Fibroblast of lung (primary cell): ENCODE measurements at regions not wholly inside any gene's neighbourhood (a gene's known extent, or its start where the extent isn't known, plus 50 kb on each side); places are given as distances from the start of the nearest gene placed in this dataset.
A peak's percentile ranks its signal among the peaks of the same experiment; 100 is the strongest.

Experiments used
- DNase-seq, 2 donors: peaks; one replicate each; pipeline versions ENCODE4 v3.0.0 to v3.0.0-alpha.2; 2010; ENCODE audit warnings: low read depth in 2 of 2
- H2AFZ ChIP-seq: 2 replicates; pipeline ENCODE4 v1.5.1; 2012; ENCODE audit warnings: low read length, control low read depth, inconsistent platforms
- H3K27ac ChIP-seq: 2 replicates; pipeline ENCODE4 v1.5.1; 2011; ENCODE audit warnings: low read length, control low read depth; ENCODE audit not compliant: insufficient read depth
- H3K27me3 ChIP-seq: 2 replicates; pipeline ENCODE4 v1.5.1; 2011; ENCODE audit warnings: mild to moderate bottlenecking, low read length; ENCODE audit not compliant: control insufficient read depth, insufficient read depth
- H3K36me3 ChIP-seq: 2 replicates; pipeline ENCODE4 v1.5.1; 2011; ENCODE audit warnings: low read length; ENCODE audit not compliant: control insufficient read depth, insufficient read depth
- H3K4me1 ChIP-seq: 2 replicates; pipeline ENCODE4 v1.5.1; 2011; ENCODE audit warnings: low read length; ENCODE audit not compliant: control insufficient read depth, insufficient read depth; ENCODE audit errors: extremely low read depth
- H3K4me2 ChIP-seq: 2 replicates; pipeline ENCODE4 v1.5.1; 2011; ENCODE audit warnings: low read length, control low read depth; ENCODE audit not compliant: insufficient read depth; ENCODE audit errors: extremely low read depth
- H3K4me3 ChIP-seq, 4 experiments: fragments of 200-600 bp in 1 of 4; sonication (generic) in 1 of 4; replicated peaks in 1 of 4; 2 replicates each; pipeline ENCODE4 v1.5.1; 2011 to 2016; ENCODE audit warnings: low read length in 4 of 4, low read depth in 3 of 4, mild to moderate bottlenecking in 3 of 4, control low read depth in 2 of 4, inconsistent platforms in 1 of 4, mixed read lengths in 1 of 4; ENCODE audit not compliant: insufficient read depth in 1 of 4; ENCODE audit errors: control extremely low read depth in 1 of 4
- H3K79me2 ChIP-seq: 2 replicates; pipeline ENCODE4 v1.5.1; 2012; ENCODE audit warnings: mild to moderate bottlenecking, low read length, inconsistent platforms; ENCODE audit not compliant: control insufficient read depth, insufficient read depth
- H3K9ac ChIP-seq: 2 replicates; pipeline ENCODE4 v1.5.1; 2011; ENCODE audit warnings: mild to moderate bottlenecking, low read length, control low read depth; ENCODE audit not compliant: insufficient read depth
- H3K9me3 ChIP-seq: 2 replicates; pipeline ENCODE4 v1.5.1; 2012; ENCODE audit warnings: low read depth, low read length; ENCODE audit not compliant: control insufficient read depth, insufficient read depth
- H4K20me1 ChIP-seq: 2 replicates; pipeline ENCODE4 v1.5.1; 2011; ENCODE audit warnings: low read length; ENCODE audit not compliant: control insufficient read depth, insufficient read depth; ENCODE audit errors: extremely low read depth
- CTCF ChIP-seq, 2 donors: IDR thresholded peaks in 1 of 2; conservative IDR thresholded peaks in 1 of 2; 1 replicate in 1 of 2; 2 replicates in 1 of 2; pipeline ENCODE4 v1.5.1; 2011 to 2012; ENCODE audit warnings: low read length in 2 of 2, control low read depth in 1 of 2, inconsistent platforms in 1 of 2, low read depth in 1 of 2, mild to moderate bottlenecking in 1 of 2
- EZH2 ChIP-seq: IDR thresholded peaks from 2 replicates; pipeline ENCODE4 v1.5.1; 2012; ENCODE audit warnings: low read length, control low read depth, mild to moderate bottlenecking; ENCODE audit errors: missing control alignments

DNA sequence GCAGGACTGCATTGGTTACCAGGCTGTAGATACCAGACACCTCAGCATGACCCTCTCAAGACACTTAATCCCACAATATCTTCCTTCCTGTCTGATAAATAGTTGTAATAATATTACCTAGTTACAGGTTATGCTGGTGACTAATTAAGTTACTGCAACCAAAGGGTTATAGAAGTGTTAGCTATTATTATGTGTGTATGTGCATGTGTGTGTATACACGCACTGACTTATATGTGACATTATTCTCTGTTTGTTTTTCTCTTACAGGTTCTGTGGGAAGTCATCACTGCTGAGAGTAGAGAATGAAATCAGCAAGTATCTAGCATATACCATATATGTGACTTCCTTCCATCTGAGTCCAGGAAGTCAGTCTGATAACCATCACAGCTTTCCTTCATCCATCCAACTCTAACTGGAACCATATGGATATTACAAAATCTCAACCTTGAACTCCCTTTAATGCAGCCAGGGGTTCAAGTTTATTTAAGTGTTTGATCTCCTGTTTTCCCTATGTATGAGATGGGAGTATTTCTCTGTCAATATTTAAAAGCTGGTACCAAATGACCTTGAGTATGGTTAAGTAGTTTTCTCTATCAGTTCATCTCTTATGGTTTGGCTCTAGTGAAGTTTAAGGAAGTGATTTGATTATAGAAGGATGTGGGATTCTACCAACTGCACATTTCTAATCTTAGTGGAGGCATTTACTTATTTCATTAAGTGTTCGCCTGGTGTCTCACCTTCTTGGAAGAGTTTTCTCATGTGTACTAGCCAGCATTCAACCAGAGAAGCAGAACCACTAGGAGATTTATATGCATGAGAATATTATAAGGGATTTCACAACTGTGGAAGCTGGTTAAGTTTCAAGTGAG lies 313.2 kb downstream of the HIVEP2 start:
- H3K4me2 ChIP-seq, result no peak overlapping the region
- H3K36me3 ChIP-seq, result no peaks in the 10 kb centered on the region
- no peaks in the 10 kb centered on the region for H4K20me1 ChIP-seq
- no peak overlapping the region for H2AFZ ChIP-seq
- DNase-seq, result peak in 1 of 2 donors; percentile 35
- TF ChIP-seq CTCF (conservative IDR thresholded peaks at IDR 0.05 in 1 of 2, IDR thresholded peaks at IDR 0.05 in 1 of 2; ENCODE audit: low read depth in 1 of 2, low read length in 2 of 2) (no peak), EZH2 (no peak)
- H3K9me3 ChIP-seq, result no peaks in the 10 kb centered on the region
- H3K4me3 ChIP-seq, result no peak overlapping the region
- H3K9ac ChIP-seq, result no peak overlapping the region
- H3K27ac ChIP-seq, result no peak overlapping the region
- no peaks in the 10 kb centered on the region for H3K27me3 ChIP-seq
- no peaks in the 10 kb centered on the region for H3K79me2 ChIP-seq
- no peaks in the 10 kb centered on the region for H3K4me1 ChIP-seq

GRCh38 chr6:142633317-142633716 lies 311.7 kb downstream of the HIVEP2 start:
- Histone ChIP-seq H3K79me2 (no peaks in the 10 kb centered on the region), H3K4me2 (no peak overlapping the region), H4K20me1 (no peaks in the 10 kb centered on the region), H3K9ac (no peak overlapping the region), H3K4me3 (no peak overlapping the region), H3K36me3 (no peaks in the 10 kb centered on the region), H2AFZ (no peak overlapping the region), H3K27me3 (no peaks in the 10 kb centered on the region), H3K4me1 (no peaks in the 10 kb centered on the region), H3K9me3 (no peaks in the 10 kb centered on the region), H3K27ac (no peak overlapping the region)
- TF ChIP-seq EZH2 (no peak), CTCF (conservative IDR thresholded peaks at IDR 0.05 in 1 of 2, IDR thresholded peaks at IDR 0.05 in 1 of 2; ENCODE audit: low read depth in 1 of 2, low read length in 2 of 2) (no peak)
- no peak for DNase-seq

DNA sequence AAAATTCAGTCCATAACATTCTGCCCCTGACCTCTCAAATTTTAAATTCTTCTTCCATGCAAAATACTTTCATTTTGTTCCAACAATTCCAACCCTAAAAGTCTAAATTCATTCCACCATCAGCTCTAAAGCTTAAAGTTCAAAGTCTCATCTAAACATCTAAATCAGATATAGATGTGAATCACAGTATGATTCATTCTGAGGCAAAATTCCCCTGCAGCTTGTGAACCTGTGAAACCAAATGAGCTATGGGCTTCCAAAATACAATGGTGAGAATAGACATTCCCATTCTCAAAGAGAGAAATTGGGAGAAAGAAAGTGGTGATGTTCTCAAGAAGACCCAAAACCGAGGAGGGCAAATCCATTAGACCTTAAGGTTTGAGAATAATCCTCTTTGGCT lies 309.8 kb downstream of the HIVEP2 start:
- Histone ChIP-seq H3K4me3 (no peak overlapping the region), H3K9ac (no peak overlapping the region), H3K4me1 (no peaks in the 10 kb centered on the region), H3K4me2 (no peak overlapping the region), H3K36me3 (no peaks in the 10 kb centered on the region), H2AFZ (no peak overlapping the region), H3K27ac (no peak overlapping the region), H3K79me2 (no peaks in the 10 kb centered on the region), H4K20me1 (no peaks in the 10 kb centered on the region), H3K9me3 (no peaks in the 10 kb centered on the region), H3K27me3 (no peaks in the 10 kb centered on the region)
- peak; percentile 28 to 64 for DNase-seq
- TF ChIP-seq EZH2 (no peak), CTCF (conservative IDR thresholded peaks at IDR 0.05 in 1 of 2, IDR thresholded peaks at IDR 0.05 in 1 of 2; ENCODE audit: low read depth in 1 of 2, low read length in 2 of 2) (no peak)
